HG03045 (cell line): ENCODE measurements at regions not wholly inside any gene's neighbourhood (a gene's known extent, or its start where the extent isn't known, plus 50 kb on each side); places are given as distances from the start of the nearest gene placed in this dataset.
"Not testable (repeated sequence)": the region's sequence is repeated elsewhere in the genome, so short reads cannot be mapped to it uniquely, and the experiment has no call there.

ENCODE experiments used
- ATAC-seq: cut with Tn5 transposase; IDR thresholded peaks from one replicate; pipeline ENCODE4 v1.9.1; 2021; ENCODE audit warnings: mild to moderate bottlenecking, moderate library complexity; ENCODE audit not compliant: unreplicated experiment

DNA sequence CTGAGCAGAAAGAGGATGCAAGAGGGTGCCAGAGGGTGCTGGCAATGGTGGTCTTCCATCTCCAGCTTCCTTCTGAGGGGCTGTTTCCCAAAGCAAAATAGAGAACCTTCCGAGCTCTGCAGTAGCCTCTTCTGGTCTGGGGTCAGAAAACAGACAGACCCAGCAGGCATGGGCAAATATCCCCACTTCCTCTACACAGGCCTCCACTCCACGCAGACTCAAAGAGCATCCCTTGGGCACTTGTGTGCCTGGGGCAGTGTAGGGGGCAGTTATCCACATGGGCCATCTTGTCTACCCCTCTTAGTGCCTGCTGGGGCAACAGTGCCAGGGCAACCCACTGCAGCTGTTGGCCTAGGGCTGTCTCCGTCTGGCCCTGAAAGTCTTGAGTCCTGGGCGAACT is 231.9 kb downstream of the TTC8 start:
- ATAC-seq: no peak

DNA sequence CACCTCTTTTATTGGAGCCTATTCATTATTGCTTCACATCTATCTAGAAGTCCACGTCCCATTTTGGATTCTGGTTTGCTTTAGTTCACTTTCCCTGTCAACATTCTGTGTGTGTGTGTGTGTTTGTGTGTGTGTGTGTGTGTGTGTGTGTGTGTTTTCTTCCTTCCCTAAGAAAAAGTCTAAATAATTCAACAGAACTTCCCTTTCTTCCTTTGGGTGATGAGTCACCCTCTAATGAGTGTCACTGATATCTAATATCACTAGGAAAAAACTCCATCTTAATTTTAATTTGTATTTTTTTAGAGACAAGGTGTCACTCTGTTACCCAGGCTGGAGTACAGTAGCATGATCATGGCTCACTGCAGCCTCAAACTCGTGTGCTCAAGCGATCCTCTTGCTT is 234.2 kb downstream of the TTC8 start:
- no peak for ATAC-seq

DNA sequence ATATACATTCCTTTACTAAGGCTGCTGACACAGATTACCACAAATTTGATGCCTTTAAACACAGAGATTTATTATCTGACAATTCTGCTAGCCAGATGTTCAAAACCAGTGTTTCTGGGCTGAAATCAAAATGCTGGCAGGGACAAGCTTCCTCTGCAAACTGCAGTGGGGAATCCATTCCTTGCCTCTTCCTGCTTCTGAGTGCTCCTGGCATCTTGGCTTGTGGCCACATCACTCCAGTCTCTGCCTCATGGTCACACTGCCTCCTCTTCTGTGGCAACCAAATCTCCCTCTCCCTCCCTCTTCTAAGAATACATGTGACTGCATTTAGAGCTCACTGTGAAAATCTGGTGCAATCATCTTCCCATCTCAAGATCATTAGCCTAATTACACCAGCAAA is 235.7 kb downstream of the TTC8 start:
- ATAC-seq: no peak

DNA sequence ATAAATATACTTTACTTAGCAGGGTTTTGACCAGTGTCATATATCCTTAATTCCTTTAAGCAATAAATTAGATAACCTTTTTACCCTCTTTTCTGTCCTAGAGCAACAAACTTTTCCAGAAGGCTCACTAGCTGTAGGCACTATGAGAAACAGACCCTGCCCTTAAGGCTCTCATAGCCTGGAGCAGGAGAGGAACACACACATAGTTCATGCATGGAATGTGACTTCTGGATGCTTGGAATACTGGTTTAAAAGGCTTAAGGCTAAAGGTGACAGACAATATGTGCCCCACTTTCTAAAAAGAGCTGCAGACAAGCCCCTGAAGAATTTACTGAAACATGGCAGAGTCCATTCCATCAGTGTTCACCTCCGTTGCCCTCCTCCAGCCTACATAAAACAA is 237.2 kb downstream of the TTC8 start:
- no peak for ATAC-seq

DNA sequence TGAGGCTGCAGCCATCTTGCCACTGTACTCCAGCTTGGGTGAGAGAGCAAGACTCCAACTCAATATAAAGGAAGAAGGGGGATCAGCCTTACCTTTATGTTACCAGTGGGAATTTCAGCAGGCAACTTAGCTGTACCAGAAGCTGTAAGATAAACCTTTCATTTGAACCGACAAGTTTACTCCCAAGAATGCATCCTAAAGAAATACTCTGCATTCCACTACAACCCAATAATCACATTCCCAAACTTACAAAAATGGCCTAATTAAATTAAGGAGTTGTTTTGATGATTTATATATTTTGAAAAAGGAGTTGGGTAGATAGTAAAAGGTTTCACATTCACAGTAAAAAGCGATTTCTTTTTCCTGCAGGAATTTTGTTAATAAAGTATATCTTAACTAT is 241.4 kb downstream of the TTC8 start:
- ATAC-seq: no peak

DNA sequence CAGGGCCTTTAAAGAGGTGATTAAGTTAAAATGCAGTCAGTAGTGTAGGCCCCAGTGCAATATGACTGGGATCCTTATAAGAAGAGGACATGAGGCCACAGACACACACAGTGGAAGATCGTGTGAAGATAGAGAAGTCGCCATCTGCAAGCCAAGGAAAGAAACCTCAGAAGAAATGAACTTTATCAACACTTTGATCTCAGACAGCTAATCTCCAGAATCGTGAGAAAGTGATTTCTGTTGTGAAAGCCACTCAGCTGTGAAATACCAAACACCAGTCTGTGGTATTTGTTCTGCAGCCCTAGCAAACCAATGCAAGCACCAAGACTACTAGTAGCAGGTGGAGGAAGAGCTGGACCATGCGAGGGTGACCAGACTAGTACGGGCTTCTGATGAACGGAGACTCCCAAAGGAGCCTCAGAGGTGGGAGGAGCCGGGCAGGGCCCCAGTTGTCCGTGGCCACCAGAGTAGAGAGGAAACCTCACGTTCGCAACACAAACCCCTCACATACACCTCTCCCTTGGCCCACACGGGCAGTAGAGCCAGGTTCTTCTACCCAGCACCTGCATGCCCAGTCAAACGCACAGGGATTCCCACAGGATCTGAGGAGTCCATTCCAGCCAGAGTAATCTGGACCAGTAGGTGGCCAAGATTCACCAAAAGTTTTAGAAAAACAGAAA is 243.0 kb downstream of the TTC8 start:
- ATAC-seq: no peak

DNA sequence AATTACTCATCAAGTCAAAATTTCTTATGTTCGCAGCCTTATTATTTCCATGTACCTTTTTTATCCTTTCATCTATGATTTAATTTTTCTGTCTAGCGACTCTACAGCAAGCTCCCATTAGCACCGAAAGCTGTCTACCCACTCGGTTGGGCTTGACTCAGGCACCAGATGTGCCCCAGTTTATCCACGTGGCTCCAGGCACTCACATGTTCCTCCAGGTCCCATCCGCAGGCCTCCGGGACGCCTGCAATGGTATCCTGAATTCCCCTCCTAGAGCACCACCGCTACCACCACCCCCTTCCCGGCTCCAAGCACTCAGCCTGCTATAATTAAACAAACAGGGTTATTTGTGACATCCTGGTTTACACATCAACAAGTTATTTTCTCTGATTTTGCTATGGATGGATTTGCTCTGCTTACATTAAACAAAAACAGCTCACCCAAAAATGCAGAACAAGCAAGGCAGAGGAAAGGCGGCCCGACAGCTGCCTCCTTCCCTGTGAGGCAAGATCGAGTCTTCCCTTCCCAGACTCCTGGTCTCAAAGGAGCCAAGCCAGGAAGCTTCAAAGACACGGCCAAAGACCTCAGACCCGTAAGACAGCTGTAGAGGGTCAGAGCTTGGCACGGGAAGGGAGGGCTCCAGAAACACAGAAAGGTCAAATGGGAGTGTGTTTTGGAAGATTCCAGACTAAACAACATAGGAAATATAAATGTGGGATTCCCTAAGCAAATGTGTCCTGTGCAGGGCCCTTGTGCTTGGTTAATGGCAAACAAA is 253.8 kb downstream of the TTC8 start:
- no peak for ATAC-seq

DNA sequence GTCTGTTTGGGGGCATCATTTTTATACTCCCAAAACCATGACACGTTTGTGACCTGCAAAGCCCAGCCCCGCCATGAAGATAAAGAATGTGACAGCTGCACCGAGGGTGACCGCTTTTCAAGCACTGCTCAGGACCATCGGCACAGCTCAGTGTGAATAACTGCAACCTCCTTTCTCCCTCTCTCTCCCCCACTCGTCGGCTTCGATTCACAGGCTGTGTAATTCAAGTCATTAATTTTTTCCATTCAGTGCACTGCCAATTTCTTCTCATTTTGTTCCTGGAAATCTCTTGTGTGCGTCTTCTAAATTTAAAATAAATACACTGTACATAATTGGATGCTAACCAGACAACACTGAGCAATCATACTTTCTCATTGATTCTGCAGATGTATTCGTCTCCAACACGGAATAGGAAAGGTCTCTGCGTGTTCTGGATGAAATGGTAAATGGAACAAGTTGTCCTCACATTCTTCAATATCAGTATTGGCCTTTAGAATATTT is 260.8 kb downstream of the TTC8 start:
- ATAC-seq: no peak

DNA sequence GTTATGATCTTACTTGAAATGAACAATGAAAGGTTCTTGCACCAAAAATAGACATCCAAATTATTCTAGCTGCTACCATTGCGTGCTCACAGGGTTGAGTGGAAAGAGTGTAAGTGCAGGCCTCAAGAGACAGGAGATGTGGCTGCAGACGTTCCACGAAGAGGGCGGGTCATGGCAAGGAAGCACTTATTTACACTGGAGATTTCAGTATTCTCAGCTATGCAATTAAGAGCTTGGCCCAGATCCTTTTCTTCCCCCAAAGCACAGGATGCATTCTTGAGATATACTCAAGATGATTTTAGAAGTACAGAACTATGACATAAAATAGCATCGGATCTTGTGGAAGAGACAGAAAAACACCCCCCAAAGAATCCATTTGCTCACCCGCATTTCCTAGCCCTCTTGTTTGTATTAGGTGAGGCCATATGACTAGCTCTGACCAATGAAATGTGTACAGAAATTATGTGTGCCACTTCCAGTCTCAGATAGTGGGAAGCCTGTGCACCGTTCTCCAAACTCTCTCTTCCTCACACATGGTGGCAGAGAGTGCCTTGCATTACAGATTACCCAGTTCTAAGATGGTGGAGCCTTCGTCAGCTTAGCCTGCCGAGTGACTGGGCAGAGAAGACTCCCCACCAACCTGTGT is 261.4 kb downstream of the TTC8 start:
- ATAC-seq: no peak

DNA sequence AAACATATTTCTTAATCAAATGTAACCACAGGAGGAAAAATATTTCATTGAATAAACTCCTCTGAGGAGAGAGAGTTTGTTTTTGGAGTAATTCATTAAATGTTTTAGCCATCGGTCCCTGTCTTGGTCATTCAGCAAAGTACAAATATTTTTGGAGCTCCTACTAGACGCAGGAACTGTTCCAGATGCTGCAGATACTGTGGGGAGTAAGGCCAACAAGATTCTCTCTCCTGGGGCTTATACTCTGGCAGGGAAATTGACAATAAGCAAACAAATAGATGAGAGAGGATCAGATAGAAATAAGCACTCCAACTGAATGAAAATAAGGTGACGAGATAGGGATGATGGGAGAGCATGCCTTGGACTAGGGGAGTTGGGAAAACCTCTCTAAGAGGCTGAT is 264.1 kb downstream of the TTC8 start:
- no peak for ATAC-seq

DNA sequence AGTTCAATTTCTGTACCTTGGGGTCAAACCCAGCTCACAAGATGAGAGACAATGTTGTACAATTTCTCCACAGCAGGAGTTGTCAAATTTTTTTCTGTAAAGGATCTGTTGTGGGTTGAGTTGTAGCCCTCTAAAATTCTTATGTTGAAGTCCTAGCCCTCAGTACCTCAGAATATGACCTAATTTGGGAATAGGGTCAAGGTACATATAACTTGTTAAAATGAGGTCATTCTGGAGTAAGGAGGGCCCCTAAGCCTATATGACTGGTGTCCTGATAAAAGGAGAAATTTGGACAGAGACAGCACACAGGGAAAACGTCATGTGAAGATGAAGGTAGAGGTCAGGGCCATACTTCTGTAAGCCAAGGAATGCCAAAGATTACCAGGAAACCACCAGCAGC is 264.9 kb downstream of the TTC8 start:
- ATAC-seq: no peak

DNA sequence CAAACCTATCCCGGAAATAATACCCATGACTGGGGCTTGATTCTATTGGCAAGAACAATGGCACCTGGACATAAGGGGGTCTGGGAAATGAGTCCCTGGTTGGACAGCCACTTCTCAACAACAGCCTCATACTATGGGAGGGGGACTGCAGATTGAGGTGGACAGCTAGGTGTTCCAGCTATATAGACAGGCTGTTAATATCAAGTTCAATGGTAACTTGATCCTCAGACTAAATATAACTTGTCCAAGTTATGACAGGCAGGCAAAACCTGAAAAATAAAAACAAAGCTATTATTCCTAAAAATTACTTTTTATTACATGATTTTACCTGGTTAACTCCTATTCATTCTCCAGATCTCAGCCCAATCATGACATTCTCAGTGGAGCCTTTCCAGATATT is 267.3 kb downstream of the TTC8 start:
- no peak for ATAC-seq

DNA sequence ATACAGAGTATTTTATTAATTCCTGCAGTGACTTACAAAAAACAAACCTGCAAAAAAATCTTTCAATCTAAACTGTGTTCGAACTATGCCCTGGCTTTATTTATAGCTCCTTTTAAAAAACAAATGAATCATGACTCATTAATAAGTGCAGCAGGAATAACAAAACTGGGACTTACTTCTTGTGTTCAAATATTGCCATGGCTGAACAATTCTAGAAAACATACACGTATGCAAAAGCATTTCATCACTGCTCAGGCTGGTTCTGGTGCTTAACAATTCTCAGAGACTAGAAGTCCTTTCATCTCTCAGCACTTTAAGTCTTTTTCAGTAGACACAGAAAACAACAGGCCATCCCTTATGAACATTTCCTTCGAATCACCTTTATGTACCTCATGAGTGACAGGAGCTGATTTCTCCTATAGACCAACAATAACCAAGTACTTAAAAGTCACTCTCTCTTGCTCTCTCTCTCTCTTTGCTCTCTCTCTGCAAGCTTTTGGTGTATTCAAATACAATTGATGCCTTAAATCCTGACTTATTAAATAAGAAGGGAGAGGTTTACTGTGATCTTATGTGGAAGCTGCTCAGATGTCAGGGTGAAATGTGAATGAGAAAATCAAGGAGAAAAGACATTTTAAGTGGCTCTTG is 268.8 kb downstream of the TTC8 start:
- no peak for ATAC-seq

DNA sequence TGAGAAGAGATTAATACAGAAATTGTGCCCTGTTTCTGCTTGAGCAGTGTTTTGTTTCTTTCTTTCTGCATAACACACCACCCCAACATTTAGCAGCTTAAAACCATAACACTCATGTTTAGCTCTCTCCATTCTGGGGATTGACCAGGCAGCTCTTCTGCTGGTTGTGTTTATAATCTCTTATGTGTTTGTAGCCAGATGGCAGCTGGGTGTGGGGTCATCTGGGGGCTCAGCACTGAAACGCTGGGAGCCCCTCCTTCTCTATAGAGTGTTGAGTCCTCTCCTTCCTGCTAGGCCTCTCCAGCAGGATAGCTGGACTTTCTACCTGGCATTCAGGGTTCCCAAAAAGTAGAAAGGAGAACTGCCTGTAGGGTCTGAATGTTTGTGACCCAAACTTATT is 270.6 kb downstream of the TTC8 start:
- no peak for ATAC-seq

DNA sequence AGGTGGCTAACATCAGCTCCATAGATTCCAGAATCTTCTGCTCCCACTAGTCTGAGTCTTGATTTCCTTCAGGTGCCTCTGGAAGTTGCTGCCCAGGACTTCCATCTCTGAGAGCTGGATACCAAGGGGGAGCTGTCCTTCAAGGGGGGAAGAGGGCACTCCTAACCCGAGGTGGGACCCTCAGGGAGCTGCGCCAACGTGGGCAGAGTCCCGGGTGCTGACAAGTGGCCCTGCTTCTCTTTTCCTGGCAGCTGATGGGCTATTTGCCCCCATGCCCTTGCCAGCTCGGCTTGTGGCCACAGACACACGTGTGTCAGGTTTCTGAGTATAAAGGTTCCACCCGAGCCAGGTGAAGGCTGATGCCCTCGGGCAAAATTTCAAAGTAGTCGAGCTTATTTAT is 272.5 kb downstream of the TTC8 start:
- ATAC-seq: no peak

DNA sequence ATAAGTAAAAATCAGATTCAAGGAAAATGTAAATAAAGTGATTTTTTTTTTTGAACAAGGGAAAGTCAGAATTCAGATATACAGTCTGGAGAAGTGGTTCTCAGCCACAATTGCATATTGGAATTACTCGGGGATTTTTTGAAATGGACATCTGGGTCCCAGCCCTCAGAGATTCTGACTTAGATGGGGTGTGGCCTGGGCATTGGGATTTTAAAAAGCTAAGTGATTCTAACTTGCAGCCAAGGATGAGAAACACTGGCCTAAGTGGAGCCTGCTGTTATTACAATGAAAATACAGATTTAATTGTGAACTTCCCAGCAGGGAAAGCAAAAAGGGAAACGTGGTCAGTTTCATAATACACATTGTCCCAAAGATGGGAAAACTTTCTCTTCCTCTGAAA is 273.8 kb downstream of the TTC8 start:
- ATAC-seq: no peak

DNA sequence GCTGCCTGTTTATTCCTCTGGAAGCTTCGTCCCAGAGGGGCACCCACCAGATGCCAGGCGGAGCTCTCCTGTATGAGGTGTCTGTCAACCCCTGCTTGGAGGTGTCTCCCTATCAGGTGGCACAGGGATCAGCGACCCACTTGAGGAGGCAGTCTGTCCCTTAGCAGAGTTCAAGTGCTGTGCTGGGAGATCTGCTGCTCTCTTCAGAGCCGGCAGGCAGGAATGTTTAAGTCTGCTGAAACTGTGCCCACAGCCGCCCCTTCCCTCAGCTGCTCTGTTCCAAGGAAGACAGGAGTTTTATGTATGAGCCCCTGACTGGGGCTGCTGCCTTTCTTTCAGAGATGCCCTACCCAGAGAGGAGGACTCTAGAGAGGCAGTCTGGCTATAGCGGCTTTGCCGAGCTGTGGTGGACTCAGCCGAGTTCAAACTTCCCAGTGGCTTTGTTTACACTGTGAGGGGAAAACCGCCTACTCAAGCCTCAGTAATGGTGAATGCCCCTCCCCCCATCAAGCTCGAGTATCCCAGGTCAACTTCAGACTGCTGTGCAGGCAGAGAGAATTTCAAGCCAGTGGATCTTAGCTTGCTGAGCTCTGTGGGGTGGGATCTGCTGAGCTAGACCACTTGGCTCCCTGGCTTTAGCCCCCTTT is 279.8 kb downstream of the TTC8 start:
- not testable (repeated sequence) for ATAC-seq

DNA sequence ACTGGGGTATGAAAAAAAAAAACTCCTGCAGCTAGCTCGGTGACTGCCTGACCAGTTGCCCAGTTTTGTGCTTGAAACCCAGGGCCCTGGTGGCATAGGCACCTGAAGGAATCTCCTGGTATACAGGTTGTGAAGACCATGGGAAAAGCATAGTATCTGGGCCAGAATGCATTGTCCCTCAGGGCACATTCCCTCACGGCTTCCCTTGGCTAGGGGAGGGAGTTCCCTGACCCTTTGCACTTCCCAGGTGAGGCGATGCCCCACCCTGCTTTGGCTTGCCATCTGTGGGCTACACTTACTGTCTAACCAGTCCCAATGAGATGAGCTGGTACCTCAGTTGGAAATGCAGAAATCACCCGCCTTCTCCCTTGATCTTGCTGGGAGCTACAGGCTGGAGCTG is 280.4 kb downstream of the TTC8 start:
- not testable (repeated sequence) for ATAC-seq
